Panc1 (cell line): ENCODE measurements at regions not wholly inside any gene's neighbourhood (a gene's known extent, or its start where the extent isn't known, plus 50 kb on each side); places are given as distances from the start of the nearest gene placed in this dataset.

Source experiments
- ATAC-seq: fragments of 200-7000 bp; cut with Tn5 transposase; 2 replicates; pipeline ENCODE4 v1.9.1; 2020; ENCODE audit warnings: mild to moderate bottlenecking, moderate library complexity
- BruUV-seq: library from RNA; stranded (reverse); fragments of 400-500 nt; replicated peaks from 2 replicates; lab custom pipeline; 2021; lab: Mats Ljungman, UMichigan
- CTCF ChIA-PET: fragments of 300-600 bp; sonication (Branson Sonifier 250); formaldehyde crosslinking; loops from one replicate; lab custom pipeline; 2022; ENCODE audit warnings: antibody characterized with exemption; lab: Charles Lee
- POLR2A ChIA-PET: fragments of 300-600 bp; sonication (Branson Sonifier 250); formaldehyde crosslinking; loops from one replicate; lab custom pipeline; 2022; ENCODE audit warnings: antibody characterized with exemption; lab: Charles Lee
- DNase-seq: peaks from one replicate; pipeline ENCODE4 v3.0.0-alpha.2; 2010; ENCODE audit warnings: low read depth, low spot score
- H3K27ac ChIP-seq: 2 replicates; pipeline ENCODE4 v1.5.1; 2011; ENCODE audit warnings: mild to moderate bottlenecking, low read length, inconsistent platforms
- H3K27me3 ChIP-seq: fragments of 200-500 bp; sonication (Bioruptor generic); 2 replicates; pipeline ENCODE4 v1.6.0; 2014; ENCODE audit warnings: low read length, inconsistent platforms; ENCODE audit not compliant: control insufficient read depth, insufficient read depth
- H3K36me3 ChIP-seq: fragments of 200-500 bp; sonication (Bioruptor generic); 2 replicates; pipeline ENCODE4 v1.5.1; 2014; ENCODE audit warnings: inconsistent platforms, mild to moderate bottlenecking, low read length, moderate library complexity; ENCODE audit not compliant: control insufficient read depth, insufficient read depth
- H3K4me1 ChIP-seq: 2 replicates; pipeline ENCODE4 v1.5.1; 2011; ENCODE audit warnings: inconsistent platforms, mild to moderate bottlenecking, low read length, moderate library complexity; ENCODE audit not compliant: control insufficient read depth, insufficient read depth
- H3K4me3 ChIP-seq, 2 experiments: 2 replicates each; pipeline ENCODE4 v1.5.1; 2011 to 2012; ENCODE audit warnings: low read depth in 2 of 2, low read length in 2 of 2, mild to moderate bottlenecking in 2 of 2, inconsistent platforms in 1 of 2, moderate library complexity in 1 of 2
- H3K9me3 ChIP-seq: fragments of 200-500 bp; sonication (Bioruptor generic); 2 replicates; pipeline ENCODE4 v1.5.1; 2014; ENCODE audit warnings: low read depth, mild to moderate bottlenecking, inconsistent platforms, low read length, moderate library complexity; ENCODE audit not compliant: control insufficient read depth, insufficient read depth
- CTCF ChIP-seq: fragments of 450-650 bp; IDR thresholded peaks from 2 replicates; pipeline ENCODE4 v1.5.1; 2017; ENCODE audit warnings: mild to moderate bottlenecking
- POLR2AphosphoS5 ChIP-seq: IDR thresholded peaks from 2 replicates; pipeline ENCODE4 v1.6.1; 2012; ENCODE audit warnings: mild to moderate bottlenecking, low read depth, low read length, moderate library complexity
- REST ChIP-seq, 2 experiments: IDR thresholded peaks; 2 replicates each; pipeline ENCODE4 v1.6.1; 2011 to 2012; ENCODE audit warnings: low read depth in 2 of 2, control low read depth in 1 of 2, low read length in 1 of 2, mild to moderate bottlenecking in 1 of 2, moderate library complexity in 1 of 2; ENCODE audit not compliant: insufficient read depth in 1 of 2
- SIN3A ChIP-seq: IDR thresholded peaks from 2 replicates; pipeline ENCODE4 v1.6.1; 2012; ENCODE audit warnings: low read depth, mild to moderate bottlenecking, low read length, moderate library complexity, borderline replicate concordance; ENCODE audit not compliant: insufficient read depth
- TCF7L2 ChIP-seq: IDR thresholded peaks from 2 replicates; pipeline ENCODE4 v1.6.1; 2011; ENCODE audit warnings: mild to moderate bottlenecking, low read depth, low read length, inconsistent platforms
- in situ Hi-C: cut with HindIII; loops from 2 replicates; pipeline ENCODE4 v1.10.0; 2016; ENCODE audit warnings: low sequenced_read_pairs, low pct_unique_long_range_greater_than_20kb
- intact Hi-C: fragments of 100-400 bp; cut with micrococcal nuclease; formaldehyde crosslinking; loops from one replicate; pipeline ENCODE4 v1.10.0; 2022; ENCODE audit not compliant: unreplicated experiment

DNA sequence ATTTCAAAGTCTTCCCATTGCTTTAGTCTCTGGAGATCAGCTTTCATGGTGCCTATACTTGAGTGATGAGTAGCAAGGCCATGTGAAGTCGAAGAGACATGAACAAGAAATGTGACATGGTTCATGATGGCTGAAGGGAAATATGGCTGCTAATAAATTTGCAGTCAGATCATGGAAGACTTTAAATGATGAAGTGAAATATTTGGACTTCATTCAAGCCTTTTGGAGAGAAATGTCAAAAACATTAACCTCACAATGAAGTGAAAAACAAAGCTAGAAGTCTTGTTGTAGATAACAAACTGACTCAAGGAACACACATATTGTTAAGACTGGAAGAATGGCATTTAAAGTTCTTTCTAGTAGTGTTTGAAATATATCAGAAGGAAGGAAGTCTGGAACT is 120.3 kb upstream of the CCDC54 start:
- Histone ChIP-seq H3K4me1 (no peaks in the 10 kb centered on the region), H3K36me3 (no peaks in the 10 kb centered on the region), H3K27me3 (peaks cover 14% of the 10 kb centered on the region), H3K9me3 (no peaks in the 10 kb centered on the region), H3K4me3 (no peak overlapping the region), H3K27ac (no peak overlapping the region)
- no peak for TF ChIP-seq CTCF
- TF ChIP-seq POLR2AphosphoS5 = no peak
- no peak for TF ChIP-seq SIN3A
- no peak for TF ChIP-seq TCF7L2
- no peak for TF ChIP-seq REST (IDR thresholded peaks at IDR 0.05; ENCODE audit: insufficient read depth in 1 of 2, low read depth in 2 of 2, low read length in 1 of 2)
- CTCF ChIA-PET = no interaction called here
- intact Hi-C loops (no loop called here), in situ Hi-C loops (no loop called here)
- BruUV-seq = no TSS peak
- POLR2A ChIA-PET = no interaction called here
- ATAC-seq (no peak), DNase-seq (no peak)

DNA sequence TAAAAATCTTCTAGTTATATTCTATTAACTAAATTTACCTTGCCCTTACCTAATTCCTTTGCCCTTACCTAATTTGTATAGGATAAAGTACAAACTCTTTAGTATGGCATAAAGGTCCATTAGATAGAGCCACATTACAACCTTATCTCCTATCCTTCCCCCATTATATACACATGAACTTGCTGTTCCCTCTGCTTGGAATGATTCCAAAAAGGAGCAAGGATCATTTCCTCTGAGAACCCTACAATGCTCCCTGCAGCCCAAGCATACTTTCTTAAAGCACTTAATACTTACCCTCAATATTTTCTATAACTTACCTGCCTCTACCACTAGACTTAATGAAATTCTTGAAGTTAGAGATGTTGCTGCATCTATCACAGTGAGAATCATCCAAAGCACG is 118.9 kb upstream of the CCDC54 start:
- H3K36me3 ChIP-seq = no peaks in the 10 kb centered on the region
- ATAC-seq = no peak
- no peak for TF ChIP-seq POLR2AphosphoS5
- TF ChIP-seq TCF7L2 = no peak
- no peak for TF ChIP-seq REST (IDR thresholded peaks at IDR 0.05; ENCODE audit: insufficient read depth in 1 of 2, low read depth in 2 of 2, low read length in 1 of 2)
- TF ChIP-seq SIN3A = no peak
- TF ChIP-seq CTCF = no peak
- no peak for DNase-seq
- H3K4me1 ChIP-seq = no peaks in the 10 kb centered on the region
- intact Hi-C loops = no loop called here
- POLR2A ChIA-PET = no interaction called here
- H3K9me3 ChIP-seq = no peaks in the 10 kb centered on the region
- CTCF ChIA-PET = no interaction called here
- H3K27me3 ChIP-seq = peaks cover 14% of the 10 kb centered on the region
- no peak overlapping the region for H3K4me3 ChIP-seq
- in situ Hi-C loops = no loop called here
- BruUV-seq = no TSS peak
- no peak overlapping the region for H3K27ac ChIP-seq
